Mesendoderm (in vitro differentiated cells): ENCODE measurements at regions not wholly inside any gene's neighbourhood (a gene's known extent, or its start where the extent isn't known, plus 50 kb on each side); places are given as distances from the start of the nearest gene placed in this dataset.
A peak's percentile ranks its signal among the peaks of the same experiment; 100 is the strongest.

ENCODE experiments used
- DNase-seq: peaks from one replicate; pipeline ENCODE4 v3.0.0; 2013
- H2AK5ac ChIP-seq: 2 replicates; pipeline ENCODE4 v1.6.1; 2013; ENCODE audit warnings: low read length, inconsistent platforms
- H2BK120ac ChIP-seq: 2 replicates; pipeline ENCODE4 v1.6.1; 2013; ENCODE audit warnings: low read depth, mild to moderate bottlenecking, low read length, moderate library complexity, mixed read lengths
- H2BK15ac ChIP-seq: replicated peaks from 2 replicates; pipeline ENCODE4 v1.6.1; 2013; ENCODE audit warnings: low read depth, mild to moderate bottlenecking, moderate library complexity
- H2BK5ac ChIP-seq: 2 replicates; pipeline ENCODE4 v1.6.1; 2013; ENCODE audit warnings: low read length, inconsistent platforms
- H3K18ac ChIP-seq: 2 replicates; pipeline ENCODE4 v1.6.1; 2013; ENCODE audit warnings: mild to moderate bottlenecking, low read length, mixed read lengths
- H3K23ac ChIP-seq: one replicate; pipeline ENCODE4 v1.6.1; 2013; ENCODE audit warnings: low read length
- H3K27ac ChIP-seq: 2 replicates; pipeline ENCODE4 v1.5.1; 2013; ENCODE audit warnings: low read depth, mild to moderate bottlenecking, inconsistent platforms, low read length, moderate library complexity
- H3K27me3 ChIP-seq: 2 replicates; pipeline ENCODE4 v1.6.1; 2013; ENCODE audit warnings: low read length, control low read depth, mild to moderate bottlenecking, inconsistent platforms; ENCODE audit not compliant: insufficient read depth, poor library complexity
- H3K36me3 ChIP-seq: 2 replicates; pipeline ENCODE4 v1.6.1; 2013; ENCODE audit warnings: low read length, inconsistent platforms; ENCODE audit not compliant: control insufficient read depth, insufficient read depth
- H3K4ac ChIP-seq: one replicate; pipeline ENCODE4 v1.6.1; 2013; ENCODE audit warnings: low read depth, mild to moderate bottlenecking, low read length, moderate library complexity
- H3K4me1 ChIP-seq: 2 replicates; pipeline ENCODE4 v1.6.1; 2013; ENCODE audit warnings: low read depth, low read length, inconsistent platforms; ENCODE audit not compliant: control insufficient read depth
- H3K4me2 ChIP-seq: 2 replicates; pipeline ENCODE4 v1.6.1; 2013; ENCODE audit warnings: low read length
- H3K4me3 ChIP-seq: 2 replicates; pipeline ENCODE4 v1.5.1; 2013; ENCODE audit warnings: mild to moderate bottlenecking, low read length
- H3K56ac ChIP-seq: one replicate; pipeline ENCODE4 v1.6.1; 2013; ENCODE audit warnings: low read length
- H3K79me1 ChIP-seq: 2 replicates; pipeline ENCODE4 v1.6.1; 2013; ENCODE audit warnings: low read length, inconsistent platforms
- H3K79me2 ChIP-seq: 2 replicates; pipeline ENCODE4 v1.6.1; 2013; ENCODE audit warnings: mild to moderate bottlenecking, low read length; ENCODE audit not compliant: control insufficient read depth, insufficient read depth
- H3K9ac ChIP-seq: 2 replicates; pipeline ENCODE4 v1.6.1; 2013; ENCODE audit warnings: low read length, inconsistent platforms
- H4K5ac ChIP-seq: one replicate; pipeline ENCODE4 v1.6.1; 2013; ENCODE audit warnings: low read length
- H4K8ac ChIP-seq: one replicate; pipeline ENCODE4 v1.6.1; 2013; ENCODE audit warnings: low read depth, mild to moderate bottlenecking, control low read depth, low read length, moderate library complexity
- WGBS: extraction: QIAGEN DNeasy Blood & Tissue Kit; methylation state at CpG from one replicate; pipeline ENCODE4 v1.1.7; 2013; ENCODE audit warnings: low lambda C conversion rate, missing lambda C conversion rate; ENCODE audit not compliant: insufficient coverage; ENCODE audit errors: extremely low coverage; 5-methylcytosine and 5-hydroxymethylcytosine counted together

GRCh38 chr10:58956926-58957325, 219.5 kb upstream of the PHYHIPL start:
- Histone ChIP-seq H3K79me1 (no peaks in the 10 kb centered on the region), H3K18ac (no peak overlapping the region), H2BK120ac (no peak overlapping the region), H3K23ac (no peak overlapping the region), H3K27ac (no peak overlapping the region), H3K79me2 (no peaks in the 10 kb centered on the region), H3K9ac (no peak overlapping the region), H3K4me1 (no peaks in the 10 kb centered on the region), H3K4me2 (no peak overlapping the region), H3K4ac (peak overlapping the region; percentile 43), H3K36me3 (no peaks in the 10 kb centered on the region), H2BK5ac (no peak overlapping the region), H4K8ac (no peak overlapping the region), H2AK5ac (no peak overlapping the region), H4K5ac (no peak overlapping the region), H2BK15ac (no peak overlapping the region), H3K4me3 (no peak overlapping the region), H3K27me3 (no peaks in the 10 kb centered on the region), H3K56ac (no peak overlapping the region)
- no peak for DNase-seq
- no CpG with 5 or more reads among the region's 2 CpGs for WGBS

GRCh38 chr10:58957517-58957916, 218.9 kb upstream of the PHYHIPL start:
- H3K18ac ChIP-seq = no peak overlapping the region
- H3K36me3 ChIP-seq = no peaks in the 10 kb centered on the region
- no peaks in the 10 kb centered on the region for H3K27me3 ChIP-seq
- H2BK15ac ChIP-seq = no peak overlapping the region
- H4K8ac ChIP-seq = no peak overlapping the region
- H3K4me3 ChIP-seq = no peak overlapping the region
- no peak overlapping the region for H3K56ac ChIP-seq
- no peak overlapping the region for H3K23ac ChIP-seq
- no peaks in the 10 kb centered on the region for H3K79me1 ChIP-seq
- H3K79me2 ChIP-seq = no peaks in the 10 kb centered on the region
- H4K5ac ChIP-seq = no peak overlapping the region
- H2AK5ac ChIP-seq = no peak overlapping the region
- H3K4me2 ChIP-seq = no peak overlapping the region
- no peak for DNase-seq
- WGBS = no CpG with 5 or more reads among the region's 1 CpG
- H3K4me1 ChIP-seq = no peaks in the 10 kb centered on the region
- no peak overlapping the region for H3K4ac ChIP-seq
- H3K9ac ChIP-seq = no peak overlapping the region
- no peak overlapping the region for H2BK5ac ChIP-seq
- H2BK120ac ChIP-seq = no peak overlapping the region
- no peak overlapping the region for H3K27ac ChIP-seq

GRCh38 chr10:58963101-58963534, 213.3 kb upstream of the PHYHIPL start:
- no peaks in the 10 kb centered on the region for H3K79me1 ChIP-seq
- H3K56ac ChIP-seq = no peak overlapping the region
- H2BK15ac ChIP-seq = no peak overlapping the region
- H3K4me2 ChIP-seq = no peak overlapping the region
- no peak overlapping the region for H2BK5ac ChIP-seq
- no peaks in the 10 kb centered on the region for H3K36me3 ChIP-seq
- no peak overlapping the region for H3K23ac ChIP-seq
- H3K27ac ChIP-seq = no peak overlapping the region
- H3K18ac ChIP-seq = no peak overlapping the region
- H3K9ac ChIP-seq = no peak overlapping the region
- H4K5ac ChIP-seq = no peak overlapping the region
- no peak overlapping the region for H3K4ac ChIP-seq
- H3K27me3 ChIP-seq = no peaks in the 10 kb centered on the region
- no CpG with 5 or more reads among the region's 3 CpGs for WGBS
- no peak overlapping the region for H2BK120ac ChIP-seq
- H3K79me2 ChIP-seq = no peaks in the 10 kb centered on the region
- peak; percentile 45 for DNase-seq
- H3K4me3 ChIP-seq = no peak overlapping the region
- no peak overlapping the region for H2AK5ac ChIP-seq
- no peak overlapping the region for H4K8ac ChIP-seq
- H3K4me1 ChIP-seq = no peaks in the 10 kb centered on the region

DNA sequence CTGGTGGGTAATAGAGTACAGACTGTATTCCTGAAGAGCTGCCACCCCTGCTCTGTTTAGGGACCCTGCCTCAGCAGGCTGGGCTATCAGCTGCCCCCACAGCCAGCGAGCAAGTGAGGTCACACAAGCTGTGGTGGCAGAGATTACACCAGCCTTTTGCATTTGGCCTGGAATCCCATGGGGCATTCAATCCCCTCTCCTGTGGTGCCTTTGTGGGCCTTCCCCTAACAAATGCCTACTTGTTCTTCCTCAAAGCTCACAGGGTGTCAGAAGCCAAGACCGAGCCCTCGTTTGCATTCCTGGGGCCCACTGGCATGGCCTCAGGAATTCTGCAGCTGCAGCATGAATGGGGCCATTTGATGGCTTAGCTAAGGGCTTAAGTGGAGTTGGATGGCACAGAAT, 212.7 kb upstream of the PHYHIPL start:
- no peak overlapping the region for H4K5ac ChIP-seq
- no peak overlapping the region for H2BK5ac ChIP-seq
- H3K79me2 ChIP-seq = no peaks in the 10 kb centered on the region
- no peak overlapping the region for H4K8ac ChIP-seq
- H3K27me3 ChIP-seq = no peaks in the 10 kb centered on the region
- no peak overlapping the region for H3K27ac ChIP-seq
- no peaks in the 10 kb centered on the region for H3K4me1 ChIP-seq
- no peak overlapping the region for H3K23ac ChIP-seq
- H2AK5ac ChIP-seq = no peak overlapping the region
- H3K4me2 ChIP-seq = no peak overlapping the region
- H2BK15ac ChIP-seq = no peak overlapping the region
- H3K56ac ChIP-seq = no peak overlapping the region
- WGBS = no CpG with 5 or more reads among the region's 3 CpGs
- H3K9ac ChIP-seq = no peak overlapping the region
- H3K4ac ChIP-seq = no peak overlapping the region
- DNase-seq = peak; percentile 60
- no peaks in the 10 kb centered on the region for H3K79me1 ChIP-seq
- no peak overlapping the region for H3K4me3 ChIP-seq
- no peaks in the 10 kb centered on the region for H3K36me3 ChIP-seq
- no peak overlapping the region for H2BK120ac ChIP-seq
- H3K18ac ChIP-seq = no peak overlapping the region

GRCh38 chr10:58965855-58966254, 210.6 kb upstream of the PHYHIPL start:
- Histone ChIP-seq H3K27ac (no peak overlapping the region), H3K36me3 (no peaks in the 10 kb centered on the region), H2AK5ac (no peak overlapping the region), H2BK120ac (no peak overlapping the region), H3K79me2 (no peaks in the 10 kb centered on the region), H3K4ac (no peak overlapping the region), H3K23ac (no peak overlapping the region), H2BK15ac (no peak overlapping the region), H3K9ac (no peak overlapping the region), H3K4me2 (no peak overlapping the region), H3K27me3 (no peaks in the 10 kb centered on the region), H3K4me1 (no peaks in the 10 kb centered on the region), H2BK5ac (no peak overlapping the region), H3K4me3 (no peak overlapping the region), H4K5ac (no peak overlapping the region), H3K56ac (no peak overlapping the region), H3K79me1 (no peaks in the 10 kb centered on the region), H3K18ac (no peak overlapping the region), H4K8ac (no peak overlapping the region)
- no peak for DNase-seq
- WGBS = no CpG with 5 or more reads among the region's 1 CpG

DNA sequence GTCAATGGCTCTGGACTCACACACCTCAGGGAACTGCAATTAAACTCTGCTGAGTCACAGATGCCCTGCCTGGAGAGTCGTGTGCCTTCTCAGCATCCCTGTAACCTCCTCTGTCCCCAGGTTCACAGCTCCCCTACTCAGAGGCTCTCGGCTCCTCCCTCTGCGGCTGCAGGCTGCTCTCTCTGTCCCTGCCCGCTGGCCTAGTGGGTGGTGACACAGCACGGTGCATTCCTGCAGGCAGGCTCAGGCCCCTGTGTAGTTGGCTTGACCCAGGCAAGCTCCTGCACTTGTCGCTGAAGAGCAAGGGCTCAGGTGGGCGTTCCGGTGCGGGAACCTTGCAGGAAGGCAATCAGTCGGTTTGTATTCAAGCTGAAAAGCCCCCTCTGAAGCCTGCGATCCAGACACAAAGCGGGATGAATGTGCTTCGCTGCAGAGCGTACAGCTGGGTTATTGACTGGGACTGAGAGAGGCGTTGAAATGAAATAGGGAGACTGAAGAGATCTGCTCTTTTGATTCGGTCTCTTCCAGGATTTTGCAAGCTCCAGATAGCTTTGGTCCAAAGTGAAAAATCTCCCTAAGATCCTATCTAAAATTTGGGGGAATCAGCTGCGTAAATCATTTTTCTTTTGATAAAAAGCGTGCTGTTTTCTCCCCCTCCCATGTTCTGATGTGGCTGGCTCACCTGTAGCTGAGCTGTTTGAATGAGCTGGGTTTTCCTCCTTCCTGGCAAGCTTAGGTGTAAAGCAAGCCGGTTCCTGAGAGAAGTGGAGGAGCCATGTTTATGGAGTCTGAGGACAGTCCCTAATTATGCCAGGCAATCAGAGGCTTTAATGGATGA, 208.7 kb upstream of the PHYHIPL start:
- no peak overlapping the region for H4K8ac ChIP-seq
- no peaks in the 10 kb centered on the region for H3K79me2 ChIP-seq
- H2BK5ac ChIP-seq = no peak overlapping the region
- H3K4me1 ChIP-seq = no peaks in the 10 kb centered on the region
- no peaks in the 10 kb centered on the region for H3K27me3 ChIP-seq
- no peak overlapping the region for H3K4me3 ChIP-seq
- H3K23ac ChIP-seq = no peak overlapping the region
- no peak overlapping the region for H4K5ac ChIP-seq
- H3K18ac ChIP-seq = no peak overlapping the region
- no peaks in the 10 kb centered on the region for H3K36me3 ChIP-seq
- WGBS = no CpG with 5 or more reads among the region's 19 CpGs
- peak overlapping the region; percentile 18 for H3K4me2 ChIP-seq
- H2AK5ac ChIP-seq = no peak overlapping the region
- no peak overlapping the region for H2BK120ac ChIP-seq
- no peak overlapping the region for H2BK15ac ChIP-seq
- no peak overlapping the region for H3K56ac ChIP-seq
- H3K27ac ChIP-seq = no peak overlapping the region
- no peak overlapping the region for H3K4ac ChIP-seq
- no peak overlapping the region for H3K9ac ChIP-seq
- peak; percentile 93 for DNase-seq
- H3K79me1 ChIP-seq = no peaks in the 10 kb centered on the region
